ENCODE measurements at regions not wholly inside any gene's neighbourhood (a gene's known extent, or its start where the extent isn't known, plus 50 kb on each side); places are given as distances from the start of the nearest gene placed in this dataset.

DNA sequence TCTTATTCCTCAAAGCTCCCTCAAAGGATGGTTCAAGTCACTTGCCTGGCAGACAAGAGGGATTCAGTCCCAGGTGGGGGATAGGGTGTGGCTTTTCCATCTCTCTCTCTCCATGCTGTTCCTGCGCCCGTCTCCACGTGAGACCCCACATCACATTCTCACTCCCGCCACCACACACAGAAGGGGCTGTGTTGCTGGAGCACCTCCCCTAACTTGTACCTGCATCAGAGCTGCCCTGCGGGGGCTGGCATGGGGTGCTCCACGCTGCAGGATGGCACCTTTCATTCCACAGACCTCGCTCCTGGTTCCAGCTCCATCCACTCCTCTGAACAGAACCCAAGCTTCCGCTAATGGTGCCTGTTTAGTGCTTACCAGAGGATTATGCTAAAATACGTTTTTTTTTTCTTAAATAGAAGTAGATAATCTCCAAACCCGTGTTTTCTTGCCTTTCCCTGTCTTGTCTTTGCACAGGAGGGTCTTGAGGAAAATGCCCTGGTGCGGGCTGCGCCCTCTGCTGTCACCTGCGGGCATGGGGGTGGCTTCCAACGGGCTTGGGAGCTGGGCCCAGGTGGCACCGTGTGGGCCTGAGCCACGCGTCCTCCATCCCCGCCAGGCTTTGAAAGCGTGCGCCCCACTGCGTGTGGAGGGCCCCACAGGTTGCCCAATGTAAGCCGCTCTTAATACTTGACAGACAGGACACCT is 985.6 kb downstream of the BRD1 start:
- no peak for DNase-seq (ENCODE audit: low read depth in 4 of 4, low spot score in 3 of 4)

- no peak for DNase-seq (ENCODE audit: low read depth in 4 of 4, low spot score in 3 of 4)
These were observed 987.3 kb downstream of the BRD1 start for GRCh38 chr22:48840112-48840949.

GRCh38 chr22:48838846-48839730 is 988.6 kb downstream of the BRD1 start:
- DNase-seq (ENCODE audit: low read depth in 4 of 4, low spot score in 3 of 4) = no peak

DNA sequence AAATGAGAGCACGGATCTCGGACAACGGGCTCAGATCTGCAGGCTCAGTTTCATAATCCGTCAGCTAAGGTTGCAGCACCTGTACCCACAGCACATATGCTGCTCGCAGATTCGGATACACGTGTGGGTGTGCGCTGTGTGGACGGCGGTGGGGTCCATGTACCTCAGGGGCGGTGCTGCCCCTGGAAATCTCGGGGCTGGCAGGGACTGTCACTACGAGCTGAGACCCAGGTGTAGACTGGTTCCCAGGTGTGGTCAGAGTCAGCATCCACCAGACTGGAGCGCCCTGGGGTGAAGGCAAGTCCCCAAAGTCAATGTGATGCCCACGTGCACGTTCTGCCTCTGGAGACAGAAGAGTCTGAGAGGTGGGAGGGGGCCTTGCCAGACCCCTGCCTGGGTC is 989.3 kb downstream of the BRD1 start:
- no peak for DNase-seq (ENCODE audit: low read depth in 4 of 4, low spot score in 3 of 4)

DNA sequence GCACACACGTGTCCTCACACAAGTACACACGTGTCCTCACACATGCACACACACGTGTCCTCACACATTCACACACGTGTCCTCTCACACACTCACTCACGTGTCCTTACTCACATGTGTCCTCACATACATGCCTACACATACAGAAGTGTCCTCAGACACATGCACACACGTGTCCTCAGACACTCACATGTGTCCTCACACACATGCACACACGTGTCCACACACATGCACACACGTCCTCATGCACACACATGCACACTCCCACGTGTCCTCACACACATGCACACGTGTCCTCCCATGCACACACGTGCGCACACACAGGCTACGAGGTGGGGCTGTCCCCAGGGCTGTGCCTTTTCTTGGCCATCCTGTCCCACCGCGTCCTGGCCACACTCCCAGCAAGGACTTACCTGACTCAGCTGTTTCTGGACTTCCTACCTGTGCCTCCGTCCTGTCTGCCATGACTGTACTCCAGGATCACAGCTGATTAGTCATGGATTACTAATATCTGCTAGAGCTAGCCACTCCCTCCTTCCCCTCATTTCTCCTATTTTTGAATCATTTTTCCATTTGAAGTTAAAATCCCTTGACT is 990.2 kb downstream of the BRD1 start:
- no peak for DNase-seq (ENCODE audit: low read depth in 4 of 4, low spot score in 3 of 4)

DNA sequence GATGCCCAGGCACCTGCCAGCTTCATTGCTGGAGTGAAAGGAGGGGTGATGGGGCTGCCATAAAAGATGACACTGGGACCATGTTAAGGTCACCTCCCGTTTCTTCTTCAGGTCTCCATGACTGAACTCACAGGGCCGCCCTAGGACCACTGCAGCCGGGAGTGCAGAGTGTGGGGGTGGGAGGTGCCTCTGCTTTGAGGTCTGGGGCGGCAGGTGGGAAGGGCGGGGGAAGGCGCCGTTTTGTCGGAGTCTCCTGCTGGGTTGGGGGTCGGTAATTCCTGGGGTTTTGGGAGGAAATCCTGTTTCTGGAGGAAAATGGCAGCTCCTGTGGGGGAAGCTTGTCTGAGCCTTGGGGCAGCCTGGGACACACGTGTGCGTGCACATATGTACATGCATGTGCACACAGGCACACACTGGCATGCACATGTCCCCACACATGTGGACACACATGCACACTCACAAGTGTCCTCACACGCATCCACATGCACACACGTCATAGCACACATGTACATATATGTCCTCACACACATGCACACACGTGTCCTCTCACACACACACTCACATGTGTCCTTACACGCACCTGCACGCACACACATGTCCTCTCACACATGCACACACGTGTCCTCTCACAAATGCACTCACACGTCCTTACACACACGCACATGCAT is 990.9 kb downstream of the BRD1 start:
- DNase-seq (ENCODE audit: low read depth in 4 of 4, low spot score in 3 of 4) = no peak

GRCh38 chr22:48835857-48836672 is 991.6 kb downstream of the BRD1 start:
- DNase-seq (ENCODE audit: low read depth in 4 of 4, low spot score in 3 of 4) = no peak

DNA sequence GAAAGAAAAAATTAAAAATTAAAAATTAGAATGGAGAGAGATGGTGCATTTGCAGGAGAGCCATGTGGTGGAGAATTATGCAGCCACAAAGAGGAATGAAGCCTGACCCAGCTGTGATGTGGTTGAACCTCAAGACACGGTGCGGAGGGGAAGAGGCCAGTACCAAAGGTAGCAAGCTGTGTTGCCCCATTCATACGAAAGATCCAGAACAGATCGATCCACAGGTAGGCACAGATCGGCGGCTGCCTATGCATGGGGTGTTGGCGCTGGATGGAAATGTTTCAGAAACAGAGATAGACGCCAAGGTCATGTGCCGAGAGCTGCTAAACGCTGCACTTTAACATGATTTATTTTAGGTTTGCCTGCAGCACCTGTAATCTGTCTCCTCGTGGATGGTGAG is 992.3 kb downstream of the BRD1 start:
- no peak for DNase-seq (ENCODE audit: low read depth in 4 of 4, low spot score in 3 of 4)

DNA sequence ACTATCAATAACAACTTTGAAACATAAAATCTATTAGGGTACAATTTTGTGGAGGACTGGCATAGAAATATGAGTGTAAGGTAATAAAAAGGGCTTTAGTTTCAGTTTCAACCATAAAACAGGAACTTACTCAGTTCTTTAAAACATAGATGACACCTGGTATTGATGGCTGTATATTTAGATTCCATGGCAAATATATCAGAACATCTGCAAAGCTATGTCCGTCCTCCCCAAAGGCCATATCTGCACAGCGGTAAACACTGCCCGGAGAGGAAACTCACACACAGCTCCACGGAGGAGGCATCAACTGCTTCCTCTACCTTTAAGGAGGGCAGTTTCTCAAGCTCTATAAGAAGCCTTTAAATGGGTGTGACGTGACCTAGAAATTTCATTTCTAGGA is 993.3 kb downstream of the BRD1 start:
- DNase-seq (ENCODE audit: low read depth in 4 of 4, low spot score in 3 of 4) = no peak

DNA sequence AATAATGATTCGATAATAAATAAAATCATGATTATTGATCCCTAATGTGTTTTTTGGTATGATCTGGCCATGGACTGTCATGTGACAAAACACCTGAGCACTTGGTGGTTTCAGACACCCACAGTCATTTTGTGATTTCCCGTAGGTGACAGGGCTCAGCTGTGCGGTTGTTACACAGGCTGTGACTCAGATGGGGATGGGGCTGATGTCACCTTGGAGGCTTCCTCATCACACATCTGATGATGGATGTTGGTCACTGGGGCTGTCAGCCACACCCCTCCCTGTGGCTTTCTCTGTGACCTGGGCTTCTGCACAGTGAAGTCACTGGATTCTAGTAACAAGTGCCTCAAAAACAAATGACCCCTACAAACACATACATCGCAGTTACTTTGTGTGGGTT is 995.1 kb downstream of the BRD1 start:
- DNase-seq (ENCODE audit: low read depth in 4 of 4, low spot score in 3 of 4) = no peak

- DNase-seq (ENCODE audit: low read depth in 4 of 4, low spot score in 3 of 4) = no peak
These were observed 997.8 kb downstream of the BRD1 start for GRCh38 chr22:48829908-48830307.

- DNase-seq (ENCODE audit: low read depth in 4 of 4, low spot score in 3 of 4) = no peak
These were observed 999.0 kb downstream of the BRD1 start for GRCh38 chr22:48828688-48829087.

DNA sequence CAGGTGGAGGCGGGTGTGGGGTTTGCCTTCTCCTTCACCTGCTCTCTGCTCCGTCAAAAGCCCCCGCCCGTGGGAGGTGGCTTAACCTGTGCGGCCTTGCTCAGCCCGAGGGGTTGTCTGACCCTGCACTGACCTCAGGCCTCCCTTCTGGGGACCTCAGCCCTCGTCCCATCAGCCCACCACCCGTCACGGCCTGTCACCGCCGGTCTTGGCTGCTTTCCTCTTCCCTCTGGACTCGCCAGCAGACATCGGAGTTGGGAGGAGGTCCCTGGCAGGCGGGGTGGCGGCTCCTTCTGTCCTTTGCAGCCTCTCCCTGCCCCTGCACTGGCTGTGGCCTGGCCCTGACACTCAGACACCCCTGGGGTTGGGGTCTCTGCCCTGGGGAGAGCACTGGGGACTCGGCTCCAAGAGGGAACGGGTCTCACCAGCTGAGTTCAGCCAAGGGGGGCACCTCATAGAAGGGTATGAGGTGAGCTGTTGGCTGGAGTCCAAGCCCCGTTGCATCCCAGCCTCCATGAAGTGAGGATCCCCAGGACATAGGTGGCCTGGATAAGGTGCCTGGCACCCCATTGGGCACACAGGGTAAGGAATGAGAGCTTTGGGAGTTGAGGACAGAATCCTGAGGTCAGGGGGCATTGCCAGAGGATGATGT is 999.6 kb downstream of the BRD1 start:
- DNase-seq (ENCODE audit: low read depth in 4 of 4, low spot score in 3 of 4) = no peak

- DNase-seq (ENCODE audit: low read depth in 4 of 4, low spot score in 3 of 4) = no peak
These were observed 1000.3 kb downstream of the BRD1 start for GRCh38 chr22:48827268-48827846.

DNA sequence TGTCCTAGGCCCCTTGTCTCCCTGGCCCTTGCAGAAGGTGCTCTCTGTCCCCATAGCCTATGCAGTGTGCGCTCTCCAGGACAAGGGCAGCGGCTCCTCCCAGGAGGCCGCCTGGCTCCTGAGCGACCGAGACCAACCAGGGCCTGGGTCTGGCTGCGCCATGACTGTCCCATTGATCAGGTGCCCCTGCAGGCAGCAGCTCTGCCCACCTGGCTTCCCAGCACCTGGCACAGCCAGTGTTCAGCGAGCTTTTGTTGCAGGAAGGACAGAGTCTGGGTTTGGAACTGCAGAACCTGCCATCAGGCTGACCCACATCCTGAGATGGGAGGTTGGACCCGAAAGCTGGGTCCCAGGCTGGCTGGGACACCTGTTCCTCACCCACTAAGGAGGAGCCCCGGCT is 1001.1 kb downstream of the BRD1 start:
- no peak for DNase-seq (ENCODE audit: low read depth in 4 of 4, low spot score in 3 of 4)

- DNase-seq (ENCODE audit: low read depth in 4 of 4, low spot score in 3 of 4) = no peak
These were observed 1001.7 kb downstream of the BRD1 start for GRCh38 chr22:48825802-48826520.

DNA sequence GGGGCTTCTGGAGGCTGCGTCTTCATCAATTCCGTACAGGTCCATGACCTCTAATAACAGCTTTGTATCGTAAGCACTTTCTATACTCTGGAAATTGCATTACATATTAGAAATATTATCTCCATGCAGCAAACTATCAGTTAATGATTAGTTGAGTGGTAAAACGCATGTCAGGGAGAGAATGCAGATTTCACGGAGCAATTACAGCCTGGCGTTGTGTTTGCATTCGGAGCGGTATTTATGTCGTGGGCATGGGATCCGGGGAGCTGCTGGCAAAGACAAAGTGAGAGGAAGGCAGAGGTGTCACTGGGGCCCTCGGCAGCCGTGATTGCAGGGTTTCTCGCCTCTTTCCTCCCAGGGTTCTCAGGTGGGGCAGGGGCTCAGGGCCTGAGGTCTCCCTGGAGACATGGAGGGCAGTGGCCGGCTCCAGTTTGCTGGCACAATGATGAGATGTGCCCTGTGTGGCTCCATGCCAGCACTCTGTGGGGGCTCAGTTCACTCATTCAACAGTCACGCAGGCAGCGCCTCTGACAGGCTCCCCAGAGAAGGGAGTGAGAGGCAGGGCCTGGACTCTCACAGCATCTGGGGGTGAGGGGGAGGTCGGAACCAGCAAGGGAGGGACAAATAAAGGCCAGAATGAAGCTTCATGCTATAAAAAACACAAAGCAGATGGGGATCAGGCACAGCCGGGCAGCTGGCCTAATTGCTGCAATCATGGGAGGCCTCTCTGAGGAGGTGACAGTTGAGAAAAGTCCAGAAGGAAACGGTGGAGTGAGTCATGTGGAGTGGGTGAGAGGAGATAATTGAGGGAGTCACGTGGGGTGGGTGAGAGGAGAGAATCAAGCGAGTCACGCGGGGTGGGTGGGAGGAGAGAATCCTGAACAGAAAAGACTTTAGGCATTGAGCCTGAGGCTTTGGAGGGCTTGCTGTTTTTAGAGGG is 1002.7 kb downstream of the BRD1 start:
- no peak for DNase-seq (ENCODE audit: low read depth in 4 of 4, low spot score in 3 of 4)
